ENCODE measurements at regions not wholly inside any gene's neighbourhood (a gene's known extent, or its start where the extent isn't known, plus 50 kb on each side); places are given as distances from the start of the nearest gene placed in this dataset.

- TF ChIP-seq CTCF (IDR thresholded peaks at IDR 0.05; ENCODE audit: low read depth, low read length, missing input control) (no peak), RAD21 (IDR thresholded peaks at IDR 0.05) (no peak), HNF4A (conservative IDR thresholded peaks at IDR 0.05) (no peak), SP1 (IDR thresholded peaks at IDR 0.05) (no peak), FOXA2 (IDR thresholded peaks at IDR 0.05) (no peak)
These were observed 466.1 kb downstream of the C4orf33 start (continued) for GRCh38 chr4:129561886-129562671.

GRCh38 chr4:129565214-129565613 lies 469.3 kb downstream of the C4orf33 start:
- Histone ChIP-seq H3K9me3 (ENCODE audit: control insufficient read depth in 4 of 4, low read length in 3 of 4) (no peaks in the 10 kb centered on the region), H3K9ac (ENCODE audit: low read depth in 1 of 2, low read length in 2 of 2) (no peak overlapping the region), H3K4me1 (ENCODE audit: control insufficient read depth in 4 of 4, insufficient read depth in 4 of 4, low read length in 3 of 4) (no peaks in the 10 kb centered on the region), H3K27me3 (ENCODE audit: control insufficient read depth in 4 of 4, insufficient read depth in 4 of 4, low read length in 3 of 4) (peaks cover 0 to 2% (median 0%) of the 10 kb centered on the region in 4 donors), H3K36me3 (ENCODE audit: control insufficient read depth in 4 of 4, insufficient read depth in 3 of 4, low read depth in 1 of 4, low read length in 3 of 4) (no peaks in the 10 kb centered on the region), H3K4me3 (ENCODE audit: low read depth in 1 of 3, low read length in 3 of 3) (no peak overlapping the region), H3K27ac (ENCODE audit: low read depth in 1 of 2, low read length in 2 of 2) (no peak overlapping the region)
- no peak for DNase-seq (ENCODE audit: low spot score)
- TF ChIP-seq ATF3 (IDR thresholded peaks at IDR 0.05) (no peak), GABPA (IDR thresholded peaks at IDR 0.05 in 1 of 2, conservative IDR thresholded peaks at IDR 0.05 in 1 of 2) (no peak), TAF1 (conservative IDR thresholded peaks at IDR 0.05) (no peak), HNF4A (conservative IDR thresholded peaks at IDR 0.05) (no peak)
- 79% methylated on average over 2 of the region's 2 CpGs for WGBS

- Histone ChIP-seq H3K27me3 (ENCODE audit: control insufficient read depth in 4 of 4, insufficient read depth in 4 of 4, low read length in 3 of 4) (peaks cover 0 to 2% (median 0%) of the 10 kb centered on the region in 4 donors), H3K4me1 (ENCODE audit: control insufficient read depth in 4 of 4, insufficient read depth in 4 of 4, low read length in 3 of 4) (no peaks in the 10 kb centered on the region), H3K4me3 (ENCODE audit: low read depth in 1 of 3, low read length in 3 of 3) (no peak overlapping the region), H3K9me3 (ENCODE audit: control insufficient read depth in 4 of 4, low read length in 3 of 4) (no peaks in the 10 kb centered on the region), H3K9ac (ENCODE audit: low read depth in 1 of 2, low read length in 2 of 2) (no peak overlapping the region), H3K27ac (ENCODE audit: low read depth in 1 of 2, low read length in 2 of 2) (no peak overlapping the region), H3K36me3 (ENCODE audit: control insufficient read depth in 4 of 4, insufficient read depth in 3 of 4, low read depth in 1 of 4, low read length in 3 of 4) (no peaks in the 10 kb centered on the region)
- no peak for TF ChIP-seq GABPA (IDR thresholded peaks at IDR 0.05 in 1 of 2, conservative IDR thresholded peaks at IDR 0.05 in 1 of 2)
- no peak for TF ChIP-seq SP1 (IDR thresholded peaks at IDR 0.05)
- no peak for TF ChIP-seq REST (IDR thresholded peaks at IDR 0.05)
- TF ChIP-seq CTCF (IDR thresholded peaks at IDR 0.05; ENCODE audit: low read depth, low read length, missing input control), result no peak
- no peak for TF ChIP-seq ATF3 (IDR thresholded peaks at IDR 0.05)
- no peak for TF ChIP-seq ZBTB33 (IDR thresholded peaks at IDR 0.05)
- TF ChIP-seq RAD21 (IDR thresholded peaks at IDR 0.05), result no peak
- TF ChIP-seq RXRA (IDR thresholded peaks at IDR 0.05), result no peak
- TF ChIP-seq EGR1 (IDR thresholded peaks at IDR 0.05; ENCODE audit: low read depth in 2 of 2), result no peak
- TF ChIP-seq NR2F2 (IDR thresholded peaks at IDR 0.05), result no peak
- DNase-seq (ENCODE audit: low spot score), result no peak
These were observed 474.4 kb downstream of the C4orf33 start for GRCh38 chr4:129570326-129570725.
